GM03348 (cell line): ENCODE measurements at regions not wholly inside any gene's neighbourhood (a gene's known extent, or its start where the extent isn't known, plus 50 kb on each side); places are given as distances from the start of the nearest gene placed in this dataset.

Experiments
- DNase-seq: peaks from one replicate; pipeline ENCODE4 v3.0.0; 2012; ENCODE audit warnings: low spot score

GRCh38 chr2:223107825-223108224 lies 55.8 kb downstream of the KCNE4 start:
- DNase-seq = no peak

- no peak for DNase-seq
These were observed 56.5 kb downstream of the KCNE4 start for GRCh38 chr2:223108351-223109050.

DNA sequence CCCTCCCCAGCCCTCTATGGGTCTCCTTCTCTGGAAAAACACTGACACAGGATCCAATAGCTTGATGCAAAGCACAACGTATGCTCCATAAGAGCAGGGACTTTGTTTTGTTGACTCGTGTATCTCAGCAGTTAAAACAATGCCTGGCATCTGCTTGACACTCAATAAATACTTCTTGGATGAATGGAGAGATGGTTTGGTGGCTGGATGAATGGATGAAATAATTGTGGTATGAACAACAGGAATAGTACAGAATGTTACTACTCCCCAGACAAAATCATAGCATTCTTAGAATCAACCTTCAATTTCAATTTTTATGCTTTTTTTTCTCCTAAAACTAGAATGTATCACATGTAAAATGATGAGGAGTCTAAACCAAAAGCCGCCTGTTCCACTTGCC lies 57.4 kb downstream of the KCNE4 start:
- DNase-seq = peak; percentile 33

DNA sequence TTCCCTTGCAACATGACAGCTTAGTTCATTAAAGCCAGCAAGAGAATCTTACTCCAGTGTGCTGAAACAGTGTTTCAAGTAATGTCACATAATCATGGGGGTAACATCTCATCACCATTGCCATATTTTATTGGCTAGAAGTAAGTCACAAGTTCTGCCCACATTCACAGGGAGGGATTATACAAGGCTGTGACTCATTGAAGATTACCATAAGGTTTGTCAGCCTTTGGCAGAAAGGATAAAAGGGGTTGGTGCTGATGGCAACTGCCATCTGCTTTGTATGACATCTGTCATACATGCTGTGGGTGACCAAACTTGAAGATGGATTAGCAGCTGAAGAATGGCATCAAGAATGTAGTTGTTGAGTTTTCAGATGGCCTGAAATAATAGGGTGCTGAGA lies 61.2 kb downstream of the KCNE4 start:
- DNase-seq = no peak

DNA sequence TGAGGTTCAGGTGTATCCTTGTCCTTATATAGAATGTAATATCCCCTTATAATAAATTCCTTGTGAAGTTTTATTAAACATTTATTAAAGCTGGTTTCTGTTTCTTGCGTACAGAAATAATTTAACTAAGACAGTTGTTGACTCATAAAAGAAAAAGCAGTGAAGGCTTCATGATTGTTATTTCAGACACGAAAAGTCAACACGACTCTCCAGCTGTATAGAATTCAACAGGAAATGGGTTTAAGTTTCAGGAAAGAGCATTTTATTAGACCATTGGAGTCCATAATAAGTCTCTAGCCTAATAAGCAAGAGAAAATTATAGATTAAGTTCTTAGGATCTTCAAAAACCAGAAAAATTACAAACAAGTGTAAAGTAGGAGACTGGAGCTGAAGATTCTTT lies 62.2 kb downstream of the KCNE4 start:
- DNase-seq = no peak

DNA sequence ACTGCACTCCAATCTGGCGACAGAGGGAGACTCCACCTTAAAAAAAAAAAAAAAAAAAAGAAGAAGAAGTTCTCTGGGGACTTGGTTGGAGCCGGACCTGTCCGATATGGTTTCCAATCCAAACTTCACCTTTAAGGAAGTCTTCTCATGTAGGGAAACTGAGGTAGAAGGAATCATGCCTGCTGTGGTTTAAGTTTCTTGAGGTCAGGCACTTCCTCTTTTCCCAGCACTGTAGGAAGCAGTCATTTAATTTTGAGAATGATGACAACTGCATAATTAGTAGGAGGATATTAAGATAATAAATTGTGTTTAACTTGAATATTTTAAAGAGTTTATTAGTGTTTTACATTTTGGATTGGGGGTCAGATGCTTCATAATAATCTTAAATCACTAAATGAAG lies 62.9 kb downstream of the KCNE4 start:
- DNase-seq = no peak

- DNase-seq = no peak
These were observed 65.5 kb downstream of the KCNE4 start for GRCh38 chr2:223117533-223117932.

GRCh38 chr2:223121283-223121682 lies 69.3 kb downstream of the KCNE4 start:
- no peak for DNase-seq

DNA sequence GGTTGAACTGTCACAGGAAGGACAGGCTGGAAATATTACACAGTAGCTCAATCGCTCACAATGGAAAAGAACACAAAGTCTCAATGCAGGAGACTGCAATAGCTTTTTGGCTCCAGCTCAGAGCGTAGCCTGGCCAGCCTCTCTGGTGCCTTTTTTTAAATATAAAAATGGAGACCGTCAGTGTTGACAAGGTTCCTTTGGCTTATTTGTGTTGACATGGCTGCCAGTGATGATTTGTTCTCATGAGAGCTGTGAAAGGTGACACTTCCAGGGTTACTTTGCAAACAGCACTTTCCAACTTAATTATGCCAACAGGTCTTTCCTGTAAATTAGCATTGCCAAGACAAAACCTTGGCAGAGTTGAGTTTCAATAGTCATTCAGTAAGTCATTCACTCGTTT lies 70.8 kb downstream of the KCNE4 start:
- DNase-seq = no peak

DNA sequence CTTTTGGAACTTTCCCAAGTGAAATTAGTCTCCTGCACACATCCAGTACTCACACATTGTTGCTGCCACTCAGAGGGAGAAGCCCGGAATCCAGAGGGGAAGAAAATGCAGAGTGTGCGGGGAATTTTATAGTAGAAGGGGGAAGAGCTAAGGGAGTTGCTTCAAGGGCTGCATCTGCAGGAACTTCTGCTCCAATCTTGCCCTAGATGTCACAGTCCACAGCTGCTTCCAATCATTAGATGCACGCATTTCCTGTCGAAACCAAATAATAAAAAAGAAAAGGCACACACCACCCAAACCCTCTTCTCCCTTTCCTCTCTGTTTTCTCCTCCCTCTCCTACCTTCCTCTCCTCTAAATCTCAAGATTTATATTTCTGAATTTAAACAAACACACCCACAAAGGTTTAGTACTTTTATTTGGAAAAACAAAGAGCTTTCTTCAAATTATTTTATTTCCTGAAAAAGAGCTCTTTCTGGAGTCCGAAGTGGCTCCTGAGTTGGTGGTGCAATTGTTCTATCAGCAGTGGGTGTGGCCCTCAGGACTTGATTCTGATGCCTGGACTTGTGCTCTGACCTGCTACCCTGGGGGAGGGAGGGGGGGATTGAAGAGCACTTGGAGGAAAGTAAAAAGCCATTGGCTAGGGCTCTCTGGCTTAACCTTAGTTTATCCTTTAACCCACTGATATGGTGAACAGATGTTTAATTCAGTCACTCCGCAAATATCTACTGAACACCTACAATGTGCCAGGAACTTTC lies 72.0 kb downstream of the KCNE4 start:
- peak; percentile 67 for DNase-seq

DNA sequence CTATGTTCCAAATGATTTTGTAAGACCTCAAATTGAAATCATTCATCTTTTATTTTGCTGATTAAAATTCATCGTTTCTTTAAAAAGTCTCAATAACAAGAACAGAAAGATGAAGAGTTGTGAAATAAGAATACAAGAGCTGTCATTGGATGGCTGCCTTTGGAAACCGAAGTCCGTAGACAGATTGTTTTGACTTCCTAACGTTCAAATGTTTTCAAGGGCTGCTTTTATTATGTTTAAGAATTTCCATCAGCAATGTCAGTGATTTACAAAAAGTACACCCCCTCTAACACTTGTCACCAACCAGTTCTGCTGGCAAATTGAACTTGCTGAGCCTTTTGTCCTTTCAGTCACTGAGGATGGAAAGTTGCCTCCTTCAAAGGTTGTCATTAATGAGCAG lies 89.6 kb downstream of the KCNE4 start:
- no peak for DNase-seq

DNA sequence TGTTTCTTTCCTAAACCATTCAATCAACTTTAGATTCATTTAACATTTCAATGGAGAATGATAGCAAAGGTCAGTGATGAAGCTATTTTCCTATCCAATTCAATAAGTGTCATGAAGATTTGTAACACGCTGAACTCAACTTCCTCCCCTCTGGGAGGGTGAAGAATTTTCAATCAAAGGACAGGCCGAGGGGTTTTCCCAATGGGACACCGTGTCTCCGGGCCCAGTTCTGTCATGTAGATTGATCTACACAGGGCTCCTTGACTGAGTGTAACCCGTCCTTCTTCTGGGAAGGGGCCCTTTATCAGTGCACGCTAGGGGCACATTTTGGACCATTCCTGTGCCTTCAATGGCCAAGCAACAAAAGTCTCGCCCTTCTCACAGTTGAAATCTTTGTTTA lies 90.1 kb downstream of the KCNE4 start:
- no peak for DNase-seq

- no peak for DNase-seq
These were observed 95.4 kb downstream of the KCNE4 start for GRCh38 chr2:223147431-223147830.

GRCh38 chr2:223148516-223148915 lies 96.5 kb downstream of the KCNE4 start:
- no peak for DNase-seq

GRCh38 chr2:223155956-223156355 lies 104.0 kb downstream of the KCNE4 start:
- no peak for DNase-seq

DNA sequence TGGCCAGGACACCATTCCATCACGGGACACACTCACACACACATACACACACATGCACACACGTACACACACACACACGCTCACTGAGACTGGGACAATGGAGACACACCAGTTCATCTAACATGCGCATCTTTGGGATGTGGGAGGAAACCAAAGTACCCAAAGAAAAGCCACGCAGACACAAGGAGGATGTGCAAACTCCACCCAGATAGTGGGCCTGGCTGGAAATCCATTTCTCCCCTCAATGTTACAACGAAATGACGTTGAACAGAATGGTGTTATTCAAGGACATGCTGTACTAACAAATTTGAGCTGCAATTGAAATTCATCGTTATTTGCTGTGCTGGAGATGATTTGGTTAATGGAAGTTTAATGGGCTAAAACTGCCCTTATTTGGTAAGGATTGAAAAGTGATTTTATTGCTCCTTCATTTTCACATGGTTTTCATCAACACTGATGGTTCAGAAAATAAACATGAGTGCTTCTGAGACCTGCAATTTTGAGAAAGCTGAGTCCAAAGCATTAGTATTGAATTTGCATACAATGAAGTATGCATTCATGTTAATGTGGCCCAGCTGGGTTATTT lies 110.0 kb downstream of the KCNE4 start:
- no peak for DNase-seq

GRCh38 chr2:223165423-223166214 lies 113.6 kb downstream of the KCNE4 start:
- no peak for DNase-seq

DNA sequence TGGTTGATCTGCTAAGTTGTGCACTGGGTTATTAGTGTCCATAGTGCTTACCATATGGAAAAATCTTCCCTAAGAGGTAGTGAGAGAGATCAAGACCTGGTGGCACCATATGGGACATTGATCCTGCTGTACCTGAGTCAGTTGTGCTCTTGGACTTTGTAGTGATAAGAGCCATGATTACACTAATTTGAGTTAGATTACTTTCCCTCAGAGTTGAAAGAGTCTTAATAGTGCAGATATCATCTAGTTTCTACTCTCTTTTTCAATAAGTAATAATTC lies 114.2 kb downstream of the KCNE4 start:
- no peak for DNase-seq

GRCh38 chr2:223166983-223167650 lies 115.1 kb downstream of the KCNE4 start:
- no peak for DNase-seq

DNA sequence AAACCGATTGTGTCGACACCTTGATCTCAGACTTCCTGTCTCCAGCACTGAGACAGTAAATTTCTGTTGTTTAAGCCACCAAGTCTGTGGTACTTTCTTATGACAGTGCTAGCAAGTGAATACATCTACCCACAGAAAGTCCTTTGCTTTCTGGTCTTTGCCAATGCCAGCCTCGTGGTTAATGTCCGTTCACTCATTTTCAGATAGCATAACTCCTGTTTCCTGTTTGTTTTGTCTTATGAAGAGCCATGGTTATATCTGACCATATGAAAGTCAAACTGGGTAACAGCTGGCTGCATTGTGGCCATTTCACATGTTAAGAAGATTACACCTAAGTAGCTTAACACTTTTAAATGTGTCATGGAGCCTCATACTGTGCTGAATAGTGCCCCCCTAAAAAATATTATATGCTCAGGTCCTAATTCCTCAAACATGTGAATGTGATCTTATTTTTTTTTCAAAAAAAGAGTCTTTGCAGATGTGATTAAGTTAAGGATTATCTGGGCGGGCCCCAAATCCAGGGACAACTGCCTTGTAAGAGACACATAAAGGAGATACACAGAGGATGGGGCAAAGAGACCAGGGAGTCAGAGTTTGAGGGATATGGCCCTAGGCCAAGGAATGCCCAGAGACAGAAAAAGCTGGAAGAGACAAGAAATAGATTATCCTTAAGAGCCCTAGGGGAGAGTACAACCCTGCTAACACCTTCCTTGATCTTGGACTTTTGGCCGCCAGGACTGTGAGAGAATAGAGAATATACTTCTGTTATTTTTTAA lies 118.0 kb downstream of the KCNE4 start:
- DNase-seq = no peak

DNA sequence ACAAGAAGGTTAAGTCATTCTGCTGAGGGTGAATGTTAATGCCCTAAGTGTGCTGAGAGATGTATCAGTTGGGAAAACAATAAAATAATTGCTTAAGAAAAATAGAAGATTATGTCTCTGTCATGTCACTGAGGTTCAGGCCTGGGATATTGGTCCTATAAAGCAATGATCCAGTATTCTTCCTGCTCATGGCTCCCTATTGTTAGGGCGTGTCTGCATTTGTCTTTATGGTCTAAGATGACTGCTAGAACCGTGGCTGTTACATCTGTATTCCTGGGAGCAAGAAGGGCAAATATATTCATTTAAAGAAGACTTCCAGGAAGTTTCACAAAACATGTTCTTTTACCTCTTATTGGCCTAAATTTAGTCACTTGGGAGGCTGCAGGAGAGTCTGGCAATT lies 125.0 kb downstream of the KCNE4 start:
- DNase-seq = no peak

DNA sequence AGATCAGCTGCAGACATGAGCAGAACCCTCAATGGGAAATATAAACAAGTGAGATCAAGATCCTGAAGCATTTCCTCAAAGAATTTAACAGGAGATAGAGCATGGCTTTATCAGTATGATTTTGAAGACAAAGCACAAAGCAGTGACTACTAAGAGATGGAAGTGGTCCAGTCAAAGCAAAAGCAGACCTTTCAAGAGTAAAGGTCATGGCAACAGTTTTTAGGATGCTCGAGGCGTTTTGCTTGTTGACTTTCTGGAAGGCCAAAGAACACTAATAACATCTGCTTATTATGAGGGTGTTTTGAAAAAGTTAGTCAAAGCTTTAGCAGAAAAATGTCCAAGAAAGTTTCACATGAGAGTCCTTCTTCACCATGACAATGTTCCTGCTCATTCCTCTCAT lies 128.5 kb downstream of the KCNE4 start:
- DNase-seq = no peak
